ENCODE measurements at regions not wholly inside any gene's neighbourhood (a gene's known extent, or its start where the extent isn't known, plus 50 kb on each side); places are given as distances from the start of the nearest gene placed in this dataset.
"Not testable (repeated sequence)": the region's sequence is repeated elsewhere in the genome, so short reads cannot be mapped to it uniquely, and the experiment has no call there.

DNA sequence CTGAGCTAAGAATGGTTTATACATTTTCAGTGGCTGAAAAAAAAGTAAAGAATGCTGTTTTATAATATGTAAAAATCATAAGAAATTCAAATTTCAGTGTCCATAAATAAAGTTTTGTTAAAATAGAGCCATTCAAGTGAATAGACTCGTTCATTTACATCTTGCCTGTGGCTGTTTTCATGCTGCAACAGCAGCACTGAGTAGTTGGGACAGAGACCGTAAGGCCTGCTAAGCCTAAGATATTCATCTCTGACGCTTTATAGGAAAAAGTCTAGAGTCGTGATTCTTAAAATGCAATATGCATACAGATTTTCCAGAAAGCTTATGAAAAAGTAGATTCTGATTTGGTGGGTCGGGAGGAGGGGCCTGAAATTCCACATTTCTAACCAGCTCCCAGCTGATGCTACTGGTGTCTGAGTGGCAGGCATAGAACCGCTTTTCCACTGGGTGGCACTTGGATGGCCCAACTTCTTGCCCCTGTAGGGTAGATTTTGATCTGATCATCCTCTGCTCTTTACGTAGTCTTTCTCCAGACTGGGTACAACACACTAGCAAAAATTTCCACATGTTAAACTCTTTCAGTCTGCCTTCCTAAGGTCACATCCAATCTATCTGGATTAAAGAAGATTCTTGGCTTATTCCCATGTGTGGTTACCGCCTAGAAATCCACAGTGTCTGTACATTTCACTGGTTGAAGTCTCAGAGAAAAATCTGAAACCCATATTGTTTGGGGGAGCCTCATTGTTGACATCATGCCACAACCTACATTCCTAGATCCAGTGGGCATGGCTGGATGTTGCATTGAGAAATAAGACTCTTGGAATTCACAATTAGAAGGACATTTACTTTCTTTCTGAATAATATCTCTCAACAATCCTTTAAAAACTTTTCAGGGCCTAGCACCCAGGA lies 151.2 kb downstream of the C12orf75 start:
- H3K4me3 Mint-ChIP-seq: no peak overlapping the region
- H3K36me3 Mint-ChIP-seq (ENCODE audit: insufficient read depth): no peaks in the 10 kb centered on the region
- DNase-seq (no peak), ATAC-seq (no peak)
- peaks cover 3% of the 10 kb centered on the region for H3K27me3 Mint-ChIP-seq (ENCODE audit: low read depth)
- no peaks in the 10 kb centered on the region for H3K4me1 Mint-ChIP-seq (ENCODE audit: low read depth)
- H3K9me3 Mint-ChIP-seq: no peaks in the 10 kb centered on the region

DNA sequence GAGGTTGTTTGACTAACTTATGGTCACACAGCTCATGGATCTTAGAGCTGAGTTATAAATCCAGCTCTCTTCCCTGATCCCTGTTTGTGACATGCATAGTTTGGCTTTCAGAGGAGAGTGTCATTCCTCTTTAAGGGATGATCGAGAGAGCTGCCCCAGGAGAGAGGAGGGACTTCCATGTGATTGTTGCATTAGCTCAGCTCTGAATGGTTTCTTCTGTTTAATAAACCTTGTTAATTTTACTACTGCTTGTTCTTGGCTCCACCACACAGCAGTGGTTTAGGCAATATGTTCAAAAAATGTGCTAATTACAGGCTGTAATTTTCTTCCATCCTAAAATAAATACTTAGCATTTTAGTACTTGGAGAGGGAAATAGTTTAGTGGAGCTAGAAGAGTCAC lies 152.5 kb downstream of the C12orf75 start:
- H3K27me3 Mint-ChIP-seq (ENCODE audit: low read depth): peaks cover 3% of the 10 kb centered on the region
- H3K4me3 Mint-ChIP-seq: no peak overlapping the region
- H3K9me3 Mint-ChIP-seq: no peaks in the 10 kb centered on the region
- DNase-seq: no peak
- no peak for ATAC-seq
- no peaks in the 10 kb centered on the region for H3K36me3 Mint-ChIP-seq (ENCODE audit: insufficient read depth)
- H3K4me1 Mint-ChIP-seq (ENCODE audit: low read depth): no peaks in the 10 kb centered on the region

- no peaks in the 10 kb centered on the region for H3K36me3 Mint-ChIP-seq (ENCODE audit: insufficient read depth)
- H3K4me1 Mint-ChIP-seq (ENCODE audit: low read depth): no peaks in the 10 kb centered on the region
- H3K27me3 Mint-ChIP-seq (ENCODE audit: low read depth): peaks cover 3% of the 10 kb centered on the region
Observed at GRCh38 chr12:105483691-105484090, 153.2 kb downstream of the C12orf75 start.

GRCh38 chr12:105485321-105485910 lies 154.9 kb downstream of the C12orf75 start:
- Mint-ChIP-seq H3K36me3 (ENCODE audit: insufficient read depth) (no peaks in the 10 kb centered on the region), H3K4me3 (no peak overlapping the region)
- ATAC-seq: no peak

More at GRCh38 chr12:105483691-105484090, 153.2 kb downstream of the C12orf75 start:
- Mint-ChIP-seq H3K9me3 (no peaks in the 10 kb centered on the region), H3K4me3 (no peak overlapping the region)
- no peak for ATAC-seq
- DNase-seq: no peak

GRCh38 chr12:105485921-105486320 lies 155.4 kb downstream of the C12orf75 start:
- no peak for DNase-seq
- Mint-ChIP-seq H3K4me1 (ENCODE audit: low read depth) (no peaks in the 10 kb centered on the region), H3K36me3 (ENCODE audit: insufficient read depth) (no peaks in the 10 kb centered on the region), H3K27me3 (ENCODE audit: low read depth) (peaks cover 3% of the 10 kb centered on the region), H3K4me3 (no peak overlapping the region), H3K9me3 (no peaks in the 10 kb centered on the region)
- ATAC-seq: no peak

More at GRCh38 chr12:105485321-105485910, 154.9 kb downstream of the C12orf75 start:
- H3K4me1 Mint-ChIP-seq (ENCODE audit: low read depth): no peaks in the 10 kb centered on the region
- no peak for DNase-seq
- H3K27me3 Mint-ChIP-seq (ENCODE audit: low read depth): peaks cover 3% of the 10 kb centered on the region
- no peaks in the 10 kb centered on the region for H3K9me3 Mint-ChIP-seq

- Mint-ChIP-seq H3K36me3 (ENCODE audit: insufficient read depth) (no peaks in the 10 kb centered on the region), H3K27me3 (ENCODE audit: low read depth) (peaks cover 3% of the 10 kb centered on the region), H3K4me1 (ENCODE audit: low read depth) (no peaks in the 10 kb centered on the region), H3K9me3 (no peaks in the 10 kb centered on the region), H3K4me3 (no peak overlapping the region)
- DNase-seq (no peak), ATAC-seq (no peak)
Observed at GRCh38 chr12:105487963-105488362, 157.5 kb downstream of the C12orf75 start.

GRCh38 chr12:105492591-105493545 lies 162.4 kb downstream of the C12orf75 start:
- DNase-seq (no peak), ATAC-seq (no peak)
- peaks cover 3% of the 10 kb centered on the region for H3K9me3 Mint-ChIP-seq
- H3K4me1 Mint-ChIP-seq (ENCODE audit: low read depth): no peaks in the 10 kb centered on the region
- H3K36me3 Mint-ChIP-seq (ENCODE audit: insufficient read depth): no peaks in the 10 kb centered on the region
- H3K27me3 Mint-ChIP-seq (ENCODE audit: low read depth): peaks cover 6% of the 10 kb centered on the region
- H3K4me3 Mint-ChIP-seq: no peak overlapping the region

DNA sequence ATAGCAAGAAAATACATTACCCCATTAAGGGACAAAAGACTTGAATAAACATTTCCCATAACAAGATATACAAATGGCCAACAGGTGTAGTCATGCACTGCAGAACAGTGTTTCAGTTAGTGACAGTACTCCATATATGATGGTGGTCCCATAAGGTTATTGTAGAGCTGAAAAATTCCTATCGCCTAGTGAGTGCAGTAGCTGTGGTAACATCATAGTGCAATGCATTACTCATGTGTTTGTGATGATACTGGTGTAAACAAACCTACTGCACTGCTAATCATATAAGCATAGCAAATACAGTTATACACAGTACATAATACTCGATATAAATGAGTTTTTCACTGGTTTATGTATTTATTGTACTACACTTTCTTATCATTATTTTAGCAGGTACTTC lies 168.7 kb downstream of the C12orf75 start:
- Mint-ChIP-seq H3K9me3 (peaks cover 3% of the 10 kb centered on the region), H3K36me3 (ENCODE audit: insufficient read depth) (no peaks in the 10 kb centered on the region), H3K4me1 (ENCODE audit: low read depth) (no peaks in the 10 kb centered on the region), H3K4me3 (no peak overlapping the region), H3K27me3 (ENCODE audit: low read depth) (peaks cover 12% of the 10 kb centered on the region)
- no peak for DNase-seq
- ATAC-seq: no peak

GRCh38 chr12:105500676-105501075 lies 170.2 kb downstream of the C12orf75 start:
- DNase-seq; H3K4me3 Mint-ChIP-seq; H3K9me3 Mint-ChIP-seq; H3K4me1 Mint-ChIP-seq (ENCODE audit: low read depth); H3K36me3 Mint-ChIP-seq (ENCODE audit: insufficient read depth); ATAC-seq: not testable (repeated sequence)
- peaks cover 16% of the 10 kb centered on the region for H3K27me3 Mint-ChIP-seq (ENCODE audit: low read depth)

DNA sequence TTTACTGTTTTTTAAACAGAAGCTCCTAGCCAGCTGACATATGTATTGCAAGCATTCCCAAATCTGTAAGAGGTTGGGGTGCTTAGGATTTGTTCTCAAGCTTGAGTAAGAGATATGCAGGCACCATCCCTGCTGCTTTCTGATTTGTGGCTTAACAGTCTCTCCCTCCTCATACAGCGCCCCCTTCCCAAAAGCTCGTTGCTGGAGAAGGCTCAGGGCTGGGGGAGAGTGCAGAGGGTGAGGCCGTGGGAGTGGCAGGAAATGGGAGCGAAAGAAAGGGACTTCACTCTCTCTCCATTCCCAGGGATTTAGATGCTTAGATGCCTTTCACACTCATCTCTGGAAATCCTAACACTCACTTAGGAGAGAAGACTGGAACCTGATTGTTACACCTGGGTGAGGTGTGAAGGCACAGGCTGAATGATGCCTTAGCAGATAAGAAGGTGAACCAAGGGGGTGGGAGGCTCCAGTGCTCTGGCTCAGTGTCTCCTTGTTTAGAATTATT lies 172.0 kb downstream of the C12orf75 start:
- H3K4me3 Mint-ChIP-seq: no peak overlapping the region
- ATAC-seq (no peak), DNase-seq (no peak)
- no peaks in the 10 kb centered on the region for H3K4me1 Mint-ChIP-seq (ENCODE audit: low read depth)
- H3K36me3 Mint-ChIP-seq (ENCODE audit: insufficient read depth): no peaks in the 10 kb centered on the region
- H3K9me3 Mint-ChIP-seq: no peaks in the 10 kb centered on the region
- peaks cover 16% of the 10 kb centered on the region for H3K27me3 Mint-ChIP-seq (ENCODE audit: low read depth)

- DNase-seq: no peak
- peaks cover 19% of the 10 kb centered on the region for H3K27me3 Mint-ChIP-seq (ENCODE audit: low read depth)
- H3K9me3 Mint-ChIP-seq: no peaks in the 10 kb centered on the region
- H3K4me1 Mint-ChIP-seq (ENCODE audit: low read depth): no peaks in the 10 kb centered on the region
- no peaks in the 10 kb centered on the region for H3K36me3 Mint-ChIP-seq (ENCODE audit: insufficient read depth)
- no peak for ATAC-seq
- no peak overlapping the region for H3K4me3 Mint-ChIP-seq
Observed at GRCh38 chr12:105503619-105504018, 173.1 kb downstream of the C12orf75 start.

- no peaks in the 10 kb centered on the region for H3K4me1 Mint-ChIP-seq (ENCODE audit: low read depth)
- no peaks in the 10 kb centered on the region for H3K36me3 Mint-ChIP-seq (ENCODE audit: insufficient read depth)
- H3K4me3 Mint-ChIP-seq: no peak overlapping the region
- H3K27me3 Mint-ChIP-seq (ENCODE audit: low read depth): peaks cover 19% of the 10 kb centered on the region
- DNase-seq (no peak), ATAC-seq (no peak)
- H3K9me3 Mint-ChIP-seq: no peaks in the 10 kb centered on the region
Observed at GRCh38 chr12:105504286-105504685, 173.8 kb downstream of the C12orf75 start.

DNA sequence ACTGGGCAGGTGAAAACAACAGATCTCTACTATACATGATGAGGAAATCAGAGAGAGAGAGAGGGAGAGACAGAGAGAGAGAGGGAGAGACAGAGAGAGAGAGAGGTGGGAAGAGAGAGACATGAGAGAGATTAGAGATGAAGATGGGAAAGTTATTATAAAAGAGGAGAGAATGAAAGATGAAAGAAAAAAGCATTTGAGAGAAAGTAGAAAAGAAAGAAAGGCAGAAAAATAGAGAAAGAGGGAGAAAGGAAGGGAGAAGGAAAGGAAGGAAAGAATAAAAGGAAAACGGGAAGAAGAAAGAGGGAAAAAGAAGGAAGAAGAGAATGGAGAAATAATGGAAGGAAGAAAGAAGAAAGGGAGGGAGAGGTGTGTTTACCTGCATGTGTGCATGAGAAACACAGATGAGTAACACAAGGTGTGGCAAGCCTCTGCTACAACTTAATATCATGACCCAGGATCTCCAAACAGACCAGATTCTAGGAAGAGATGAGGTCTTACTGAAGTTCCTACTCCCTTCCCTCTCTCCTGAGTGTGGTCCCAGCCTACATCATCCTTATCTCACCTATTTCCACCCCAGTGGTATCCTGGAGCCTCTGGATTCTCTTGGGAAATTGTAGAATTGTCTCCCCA lies 176.3 kb downstream of the C12orf75 start:
- peaks cover 17% of the 10 kb centered on the region for H3K27me3 Mint-ChIP-seq (ENCODE audit: low read depth)
- no peaks in the 10 kb centered on the region for H3K4me1 Mint-ChIP-seq (ENCODE audit: low read depth)
- ATAC-seq: no peak
- no peaks in the 10 kb centered on the region for H3K9me3 Mint-ChIP-seq
- no peak overlapping the region for H3K4me3 Mint-ChIP-seq
- H3K36me3 Mint-ChIP-seq (ENCODE audit: insufficient read depth): no peaks in the 10 kb centered on the region
- no peak for DNase-seq

Measured in activated T-cell treated with anti-CD3 and anti-CD28 coated beads, Interleukin-2, amount 50 U/mL, for 4 hours (primary cell).